ENCODE measurements at regions not wholly inside any gene's neighbourhood (a gene's known extent, or its start where the extent isn't known, plus 50 kb on each side); places are given as distances from the start of the nearest gene placed in this dataset.

- peaks cover 11% of the 10 kb centered on the region for H3K36me3 Mint-ChIP-seq (ENCODE audit: unreplicated experiment)
- no peak overlapping the region for H3K27ac Mint-ChIP-seq (ENCODE audit: unreplicated experiment)
- no peaks in the 10 kb centered on the region for H3K4me1 Mint-ChIP-seq (ENCODE audit: low read depth, unreplicated experiment)
- TF ChIP-seq CTCF (IDR thresholded peaks at IDR 0.05; ENCODE audit: partially characterized antibody, unreplicated experiment): no peak
- H3K9me3 Mint-ChIP-seq (ENCODE audit: unreplicated experiment): peaks cover under 1% of the 10 kb centered on the region
- no peak overlapping the region for H3K4me3 Mint-ChIP-seq (ENCODE audit: unreplicated experiment)
- DNase-seq: no peak
- H3K27me3 Mint-ChIP-seq (ENCODE audit: unreplicated experiment): no peaks in the 10 kb centered on the region
Measured at GRCh38 chr4:96471956-96472867, 632.3 kb downstream of the PDHA2 start.

DNA sequence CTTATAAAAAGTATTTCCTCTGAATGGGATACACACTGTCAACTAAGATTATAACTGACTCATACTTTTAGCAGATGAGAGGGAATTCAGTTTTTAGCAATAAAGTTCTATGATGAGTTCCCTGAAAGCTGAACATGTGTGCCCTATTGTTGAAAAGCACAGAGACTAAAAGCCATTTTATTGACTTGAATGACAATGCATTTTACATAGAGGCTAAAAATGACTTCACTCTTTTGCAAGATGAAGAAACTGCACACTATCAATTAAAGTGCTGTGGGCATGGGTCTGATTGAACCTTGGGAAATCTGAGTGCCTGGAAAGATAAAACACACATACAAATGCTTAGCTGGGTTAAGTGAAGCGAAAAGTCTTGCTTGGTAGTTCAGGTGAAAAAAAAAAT lies 633.4 kb downstream of the PDHA2 start:
- H3K27me3 Mint-ChIP-seq (ENCODE audit: unreplicated experiment): no peaks in the 10 kb centered on the region
- no peak for TF ChIP-seq CTCF (IDR thresholded peaks at IDR 0.05; ENCODE audit: partially characterized antibody, unreplicated experiment)
- no peak for DNase-seq
- H3K4me3 Mint-ChIP-seq (ENCODE audit: unreplicated experiment): no peak overlapping the region
- no peaks in the 10 kb centered on the region for H3K9me3 Mint-ChIP-seq (ENCODE audit: unreplicated experiment)
- peaks cover 16% of the 10 kb centered on the region for H3K36me3 Mint-ChIP-seq (ENCODE audit: unreplicated experiment)
- H3K4me1 Mint-ChIP-seq (ENCODE audit: low read depth, unreplicated experiment): no peaks in the 10 kb centered on the region
- no peak overlapping the region for H3K27ac Mint-ChIP-seq (ENCODE audit: unreplicated experiment)

- H3K36me3 Mint-ChIP-seq (ENCODE audit: unreplicated experiment): no peaks in the 10 kb centered on the region
- no peak for DNase-seq
- no peaks in the 10 kb centered on the region for H3K9me3 Mint-ChIP-seq (ENCODE audit: unreplicated experiment)
- H3K4me3 Mint-ChIP-seq (ENCODE audit: unreplicated experiment): no peak overlapping the region
- peaks cover 3% of the 10 kb centered on the region for H3K27me3 Mint-ChIP-seq (ENCODE audit: unreplicated experiment)
- no peak for TF ChIP-seq CTCF (IDR thresholded peaks at IDR 0.05; ENCODE audit: partially characterized antibody, unreplicated experiment)
- H3K27ac Mint-ChIP-seq (ENCODE audit: unreplicated experiment): no peak overlapping the region
- no peaks in the 10 kb centered on the region for H3K4me1 Mint-ChIP-seq (ENCODE audit: low read depth, unreplicated experiment)
Measured at GRCh38 chr4:96483308-96484030, 643.6 kb downstream of the PDHA2 start.

GRCh38 chr4:96486563-96486962 lies 646.7 kb downstream of the PDHA2 start:
- DNase-seq: no peak
- no peak overlapping the region for H3K4me3 Mint-ChIP-seq (ENCODE audit: unreplicated experiment)
- H3K4me1 Mint-ChIP-seq (ENCODE audit: low read depth, unreplicated experiment): no peaks in the 10 kb centered on the region
- H3K9me3 Mint-ChIP-seq (ENCODE audit: unreplicated experiment): no peaks in the 10 kb centered on the region
- H3K27ac Mint-ChIP-seq (ENCODE audit: unreplicated experiment): no peak overlapping the region
- peaks cover 3% of the 10 kb centered on the region for H3K27me3 Mint-ChIP-seq (ENCODE audit: unreplicated experiment)
- no peak for TF ChIP-seq CTCF (IDR thresholded peaks at IDR 0.05; ENCODE audit: partially characterized antibody, unreplicated experiment)
- H3K36me3 Mint-ChIP-seq (ENCODE audit: unreplicated experiment): no peaks in the 10 kb centered on the region

DNA sequence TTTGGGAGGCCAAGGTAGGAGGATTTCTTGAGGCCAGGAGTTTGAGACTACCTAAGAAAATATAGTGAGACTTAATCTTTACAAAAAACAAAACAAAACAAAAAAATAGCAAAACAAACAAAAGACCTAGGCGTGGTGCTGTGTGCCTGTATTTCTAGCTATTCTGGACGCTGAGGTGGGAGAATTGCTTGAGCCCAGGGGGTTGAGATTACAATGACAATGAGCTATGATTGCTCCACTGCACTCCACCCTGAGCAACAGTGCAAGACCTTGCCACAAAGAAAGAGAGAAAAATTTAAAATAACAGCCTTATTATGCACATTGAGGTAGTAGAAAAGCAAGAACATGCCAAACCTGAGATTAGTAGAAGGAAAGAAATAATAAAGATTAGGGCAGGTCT lies 657.7 kb downstream of the PDHA2 start:
- TF ChIP-seq CTCF (IDR thresholded peaks at IDR 0.05; ENCODE audit: partially characterized antibody, unreplicated experiment): no peak
- Mint-ChIP-seq H3K27me3 (ENCODE audit: unreplicated experiment) (peaks cover 2% of the 10 kb centered on the region), H3K27ac (ENCODE audit: unreplicated experiment) (no peak overlapping the region), H3K4me3 (ENCODE audit: unreplicated experiment) (no peak overlapping the region), H3K36me3 (ENCODE audit: unreplicated experiment) (peaks cover 5% of the 10 kb centered on the region), H3K4me1 (ENCODE audit: low read depth, unreplicated experiment) (no peaks in the 10 kb centered on the region), H3K9me3 (ENCODE audit: unreplicated experiment) (peaks cover 2% of the 10 kb centered on the region)
- DNase-seq: no peak

Measured in glutamatergic neuron (in vitro differentiated cells).